ENCODE measurements at regions not wholly inside any gene's neighbourhood (a gene's known extent, or its start where the extent isn't known, plus 50 kb on each side); places are given as distances from the start of the nearest gene placed in this dataset.

- TF ChIP-seq CTCF (IDR thresholded peaks at IDR 0.05) (no peak), EP300 (IDR thresholded peaks at IDR 0.05) (no peak)
Observed at GRCh38 chr22:49086181-49086580, 741.5 kb downstream of the BRD1 start.
